22Rv1 (cell line): ENCODE measurements at regions not wholly inside any gene's neighbourhood (a gene's known extent, or its start where the extent isn't known, plus 50 kb on each side); places are given as distances from the start of the nearest gene placed in this dataset.

ENCODE experiments used
- ZFX ChIP-seq: fragments of 450-650 bp; IDR thresholded peaks from 2 replicates; pipeline ENCODE4 v1.6.1; 2017; ENCODE audit warnings: antibody characterized with exemption, borderline replicate concordance
- TF ChIP-seq, protein P1 (sequence below): fragments of 450-650 bp; IDR thresholded peaks from 2 replicates; pipeline ENCODE4 v1.5.1; 2017; ENCODE audit warnings: mild to moderate bottlenecking

DNA sequence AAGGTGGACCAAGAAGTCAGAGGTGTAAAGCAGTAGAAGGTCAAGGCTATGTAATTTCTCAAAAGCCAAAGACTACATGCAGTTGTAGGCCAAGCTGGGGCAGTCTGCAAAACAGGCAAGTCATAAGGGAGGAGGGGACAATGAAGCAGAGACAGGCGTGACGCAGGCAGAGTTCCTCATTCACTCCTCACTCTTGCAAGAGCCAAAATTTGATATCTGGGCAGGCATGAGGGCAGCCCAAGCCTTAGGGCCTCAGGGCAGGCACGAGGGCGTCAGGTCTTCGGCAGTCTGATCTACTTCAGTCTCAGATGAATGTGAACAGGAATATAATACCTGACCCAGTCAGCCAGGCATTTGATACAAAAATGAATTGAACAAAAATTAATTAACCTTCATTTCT lies 86.4 kb upstream of the AGA start:
- TF ChIP-seq, protein P1, sequence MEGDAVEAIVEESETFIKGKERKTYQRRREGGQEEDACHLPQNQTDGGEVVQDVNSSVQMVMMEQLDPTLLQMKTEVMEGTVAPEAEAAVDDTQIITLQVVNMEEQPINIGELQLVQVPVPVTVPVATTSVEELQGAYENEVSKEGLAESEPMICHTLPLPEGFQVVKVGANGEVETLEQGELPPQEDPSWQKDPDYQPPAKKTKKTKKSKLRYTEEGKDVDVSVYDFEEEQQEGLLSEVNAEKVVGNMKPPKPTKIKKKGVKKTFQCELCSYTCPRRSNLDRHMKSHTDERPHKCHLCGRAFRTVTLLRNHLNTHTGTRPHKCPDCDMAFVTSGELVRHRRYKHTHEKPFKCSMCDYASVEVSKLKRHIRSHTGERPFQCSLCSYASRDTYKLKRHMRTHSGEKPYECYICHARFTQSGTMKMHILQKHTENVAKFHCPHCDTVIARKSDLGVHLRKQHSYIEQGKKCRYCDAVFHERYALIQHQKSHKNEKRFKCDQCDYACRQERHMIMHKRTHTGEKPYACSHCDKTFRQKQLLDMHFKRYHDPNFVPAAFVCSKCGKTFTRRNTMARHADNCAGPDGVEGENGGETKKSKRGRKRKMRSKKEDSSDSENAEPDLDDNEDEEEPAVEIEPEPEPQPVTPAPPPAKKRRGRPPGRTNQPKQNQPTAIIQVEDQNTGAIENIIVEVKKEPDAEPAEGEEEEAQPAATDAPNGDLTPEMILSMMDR: no peak
- TF ChIP-seq ZFX: no peak
